H1 (cell line): ENCODE measurements at regions not wholly inside any gene's neighbourhood (a gene's known extent, or its start where the extent isn't known, plus 50 kb on each side); places are given as distances from the start of the nearest gene placed in this dataset.

ENCODE experiments used
- CTCF ChIA-PET: fragments of 300-600 bp; sonication (Branson Sonifier 250); formaldehyde crosslinking; loops from one replicate; lab custom pipeline; 2021; ENCODE audit not compliant: partially characterized antibody; lab: Charles Lee
- POLR2A ChIA-PET: fragments of 300-600 bp; sonication (Branson Sonifier 250); formaldehyde crosslinking; loops from one replicate; lab custom pipeline; 2021; ENCODE audit warnings: inconsistent platforms; ENCODE audit not compliant: partially characterized antibody; lab: Charles Lee
- DNase-seq, 2 experiments: peaks; one replicate each; pipeline versions ENCODE4 v3.0.0 to v3.0.0-alpha.2; 2010 to 2022; ENCODE audit warnings: low spot score in 2 of 2, low read depth in 1 of 2, mixed read lengths in 1 of 2
- FAIRE-seq: peaks from 2 replicates; lab custom pipeline; 2011; peaks lifted over from hg19 to GRCh38; lab: Jason Lieb, UNC
- H2AFZ ChIP-seq: 2 replicates; pipeline ENCODE4 v1.8.1; 2012; ENCODE audit warnings: low read length, inconsistent platforms
- H2AK5ac ChIP-seq: 2 replicates; pipeline ENCODE4 v1.6.1; 2013; ENCODE audit warnings: low read depth, low read length
- H2BK120ac ChIP-seq: replicated peaks from 2 replicates; pipeline ENCODE3; 2013; ENCODE audit warnings: low read depth, low read length, inconsistent platforms
- H2BK12ac ChIP-seq: 2 replicates; pipeline ENCODE4 v1.6.1; 2013; ENCODE audit warnings: low read depth, low read length
- H2BK15ac ChIP-seq: 2 replicates; pipeline ENCODE4 v1.6.1; 2013; ENCODE audit warnings: low read length
- H2BK20ac ChIP-seq: 2 replicates; pipeline ENCODE4 v1.6.1; 2013; ENCODE audit warnings: low read length
- H2BK5ac ChIP-seq: 2 replicates; pipeline ENCODE4 v1.6.1; 2013; ENCODE audit warnings: low read depth, low read length
- H3K14ac ChIP-seq: 2 replicates; pipeline ENCODE4 v1.6.1; 2013; ENCODE audit warnings: inconsistent platforms; ENCODE audit not compliant: insufficient read length
- H3K18ac ChIP-seq: 2 replicates; pipeline ENCODE4 v1.6.1; 2013; ENCODE audit warnings: low read length; ENCODE audit errors: extremely low read depth
- H3K23ac ChIP-seq: 2 replicates; pipeline ENCODE4 v1.6.1; 2013; ENCODE audit warnings: inconsistent platforms; ENCODE audit not compliant: insufficient read length
- H3K23me2 ChIP-seq: 2 replicates; pipeline ENCODE4 v1.6.1; 2013; ENCODE audit warnings: low read depth, low read length
- H3K27ac ChIP-seq: 2 replicates; pipeline ENCODE4 v1.6.1; 2011; ENCODE audit warnings: low read depth, low read length, inconsistent platforms
- H3K27me3 ChIP-seq, 4 experiments: replicated peaks in 1 of 4; 1 replicate in 1 of 4; 2 replicates in 3 of 4; pipeline versions ENCODE4 v1.6.1 to v1.8.1; 2011 to 2013; ENCODE audit warnings: low read length in 3 of 4, mild to moderate bottlenecking in 3 of 4, inconsistent platforms in 2 of 4, mixed read lengths in 2 of 4, moderate library complexity in 1 of 4; ENCODE audit not compliant: control insufficient read depth in 3 of 4, insufficient read depth in 3 of 4; ENCODE audit errors: extremely low read depth in 1 of 4
- H3K36me3 ChIP-seq, 4 experiments: 2 replicates each; pipeline versions ENCODE4 v1.6.1 to v1.8.1; 2011 to 2013; ENCODE audit warnings: mild to moderate bottlenecking in 4 of 4, low read length in 3 of 4, moderate library complexity in 2 of 4, control low read depth in 1 of 4, inconsistent platforms in 1 of 4; ENCODE audit not compliant: insufficient read depth in 4 of 4, control insufficient read depth in 2 of 4
- H3K4ac ChIP-seq: replicated peaks from 2 replicates; pipeline ENCODE3; 2013; ENCODE audit warnings: low read length, low read depth, mixed read lengths, inconsistent platforms; ENCODE audit not compliant: insufficient read length
- H3K4me1 ChIP-seq, 4 experiments: replicated peaks in 1 of 4; 1 replicate in 1 of 4; 2 replicates in 3 of 4; pipeline versions ENCODE4 v1.6.1 to v1.8.1; 2011 to 2013; ENCODE audit warnings: low read length in 3 of 4, inconsistent platforms in 2 of 4, mixed read lengths in 1 of 4; ENCODE audit not compliant: insufficient read depth in 4 of 4, control insufficient read depth in 3 of 4
- H3K4me2 ChIP-seq, 2 experiments: 2 replicates each; pipeline versions ENCODE4 v1.6.1 to v1.8.1; 2011 to 2013; ENCODE audit warnings: low read depth in 2 of 2, low read length in 2 of 2, control low read depth in 1 of 2, inconsistent platforms in 1 of 2, mild to moderate bottlenecking in 1 of 2; ENCODE audit not compliant: insufficient read depth in 1 of 2
- H3K4me3 ChIP-seq, 4 experiments: fragments of 200-600, 300-600 bp in 1 of 4; sonication (generic), shearing (Covaris generic), sonication (Bioruptor Twin) in 1 of 4; 2 replicates each; pipeline versions ENCODE4 v1.5.1 to v1.8.1; 2011 to 2016; ENCODE audit warnings: low read length in 4 of 4, low read depth in 3 of 4, control low read depth in 2 of 4, inconsistent platforms in 2 of 4, mild to moderate bottlenecking in 2 of 4, mixed read lengths in 1 of 4, moderate library complexity in 1 of 4; ENCODE audit not compliant: insufficient read depth in 2 of 4; ENCODE audit errors: extremely low read depth in 1 of 4
- H3K56ac ChIP-seq: replicated peaks from 2 replicates; pipeline ENCODE3; 2013; ENCODE audit warnings: low read depth, mild to moderate bottlenecking, mixed read lengths, low read length, inconsistent platforms; ENCODE audit not compliant: insufficient read length
- H3K79me1 ChIP-seq: 2 replicates; pipeline ENCODE4 v1.6.1; 2013; ENCODE audit warnings: low read depth, low read length, control low read depth
- H3K79me2 ChIP-seq, 2 experiments: 2 replicates each; pipeline versions ENCODE4 v1.6.1 to v1.8.1; 2012 to 2013; ENCODE audit warnings: low read length in 2 of 2, mild to moderate bottlenecking in 2 of 2, inconsistent platforms in 1 of 2; ENCODE audit not compliant: insufficient read depth in 2 of 2, control insufficient read depth in 1 of 2
- H3K9ac ChIP-seq, 4 experiments: replicated peaks in 1 of 4; 1 replicate in 1 of 4; 2 replicates in 3 of 4; pipeline versions ENCODE4 v1.6.1 to v1.8.1; 2011 to 2013; ENCODE audit warnings: low read depth in 3 of 4, low read length in 3 of 4, control low read depth in 2 of 4, mild to moderate bottlenecking in 2 of 4, moderate library complexity in 2 of 4, inconsistent platforms in 1 of 4; ENCODE audit errors: extremely low read depth in 1 of 4
- H3K9me3 ChIP-seq, 2 experiments: 2 replicates each; pipeline versions ENCODE4 v1.6.1 to v1.8.1; 2012 to 2013; ENCODE audit warnings: mild to moderate bottlenecking in 2 of 2, moderate library complexity in 2 of 2, control low read depth in 1 of 2, inconsistent platforms in 1 of 2, low read depth in 1 of 2, low read length in 1 of 2, mixed read lengths in 1 of 2; ENCODE audit not compliant: insufficient read depth in 2 of 2
- H4K20me1 ChIP-seq, 2 experiments: replicated peaks in 1 of 2; 2 replicates each; pipeline versions ENCODE3 to v1.8.1; 2011 to 2013; ENCODE audit warnings: inconsistent platforms in 2 of 2, low read length in 2 of 2, mild to moderate bottlenecking in 1 of 2; ENCODE audit not compliant: insufficient read depth in 2 of 2, control insufficient read depth in 1 of 2
- H4K5ac ChIP-seq: 2 replicates; pipeline ENCODE4 v1.6.1; 2013; ENCODE audit warnings: low read length, low read depth, mixed read lengths, inconsistent platforms; ENCODE audit not compliant: insufficient read length
- H4K8ac ChIP-seq: 2 replicates; pipeline ENCODE4 v1.8.0; 2013; ENCODE audit warnings: mild to moderate bottlenecking, moderate library complexity, low read length, inconsistent platforms; ENCODE audit not compliant: insufficient read depth; ENCODE audit errors: extremely low read depth
- H4K91ac ChIP-seq: replicated peaks from 2 replicates; pipeline ENCODE3; 2013; ENCODE audit warnings: low read length, mixed read lengths, inconsistent platforms; ENCODE audit not compliant: insufficient read length
- BACH1 ChIP-seq: IDR thresholded peaks from 2 replicates; pipeline ENCODE4 v1.6.1; 2012; ENCODE audit warnings: low read length, improper control_type of control experiment
- CHD2 ChIP-seq: IDR thresholded peaks from 2 replicates; pipeline ENCODE4 v1.6.1; 2012; ENCODE audit warnings: low read length, improper control_type of control experiment
- CTCF ChIP-seq, 3 experiments: IDR thresholded peaks; 1 replicate in 2 of 3; 2 replicates in 1 of 3; pipeline versions ENCODE4 v1.5.1 to v1.6.1; 2011; ENCODE audit warnings: low read length in 3 of 3, mild to moderate bottlenecking in 3 of 3, inconsistent platforms in 2 of 3, low read depth in 1 of 3, moderate library complexity in 1 of 3; ENCODE audit not compliant: insufficient read depth in 1 of 3; ENCODE audit errors: control extremely low read depth in 1 of 3
- E2F6 ChIP-seq: IDR thresholded peaks from 2 replicates; pipeline ENCODE4 v1.6.1; 2012; ENCODE audit warnings: inconsistent platforms
- SIN3A ChIP-seq, 2 experiments: IDR thresholded peaks in 1 of 2; conservative IDR thresholded peaks in 1 of 2; 2 replicates each; pipeline ENCODE4 v1.6.1; 2011 to 2012; ENCODE audit warnings: low read length in 2 of 2, improper control_type of control experiment in 1 of 2, low read depth in 1 of 2, mild to moderate bottlenecking in 1 of 2
- WGBS, 2 experiments: shearing (Covaris generic) in 1 of 2; methylation state at CpG; one replicate each; pipeline versions ENCODE4 v1.1.6 to v1.1.7; 2013 to 2015; ENCODE audit warnings: low lambda C conversion rate in 2 of 2, mixed read lengths in 2 of 2, inconsistent platforms in 1 of 2, low coverage in 1 of 2, missing lambda C conversion rate in 1 of 2; ENCODE audit not compliant: insufficient replicate concordance in 2 of 2, insufficient coverage in 1 of 2, insufficient read length in 1 of 2; ENCODE audit errors: extremely low coverage in 1 of 2, missing lambda C conversion rate in 1 of 2; 5-methylcytosine and 5-hydroxymethylcytosine counted together

GRCh38 chr6:14837435-14837834 lies 408.4 kb upstream of the JARID2 start:
- Histone ChIP-seq H3K36me3 (no peaks in the 10 kb centered on the region), H3K23ac (no peak overlapping the region), H3K4me3 (no peak overlapping the region), H2BK20ac (no peak overlapping the region), H3K9me3 (no peaks in the 10 kb centered on the region), H3K18ac (no peak overlapping the region), H3K27me3 (no peaks in the 10 kb centered on the region), H4K20me1 (no peaks in the 10 kb centered on the region), H3K23me2 (no peaks in the 10 kb centered on the region), H3K79me1 (no peaks in the 10 kb centered on the region), H3K56ac (no peak overlapping the region), H2BK12ac (no peak overlapping the region), H3K14ac (no peak overlapping the region), H2BK120ac (no peak overlapping the region), H3K79me2 (no peaks in the 10 kb centered on the region), H2BK15ac (no peak overlapping the region), H2AK5ac (no peak overlapping the region), H3K27ac (no peak overlapping the region), H4K8ac (no peak overlapping the region), H3K4me1 (no peaks in the 10 kb centered on the region), H3K4ac (no peak overlapping the region), H4K5ac (no peak overlapping the region), H3K4me2 (no peak overlapping the region), H2AFZ (no peak overlapping the region), H4K91ac (no peak overlapping the region), H3K9ac (no peak overlapping the region), H2BK5ac (no peak overlapping the region)
- ChIA-PET CTCF (interaction anchor here (0.5 kb wide), 1 partner anchor 445 kb away, joined by 3 read pairs; no protein-coding TSS in a partner anchor), POLR2A (interaction anchor here (2.1 kb wide), 1 partner anchor 11 kb away, joined by 6 read pairs; no protein-coding TSS in a partner anchor)
- no peak for TF ChIP-seq SIN3A (conservative IDR thresholded peaks at IDR 0.05 in 1 of 2, IDR thresholded peaks at IDR 0.05 in 1 of 2; ENCODE audit: low read depth in 1 of 2, low read length in 2 of 2)
- TF ChIP-seq BACH1, result no peak
- no peak for TF ChIP-seq E2F6
- no peak for TF ChIP-seq CTCF (IDR thresholded peaks at IDR 0.05; ENCODE audit: control extremely low read depth in 1 of 3, insufficient read depth in 1 of 3, low read depth in 1 of 3, low read length in 3 of 3)
- TF ChIP-seq CHD2, result no peak
- FAIRE-seq (no peak), DNase-seq (no peak)
- 78% methylated on average over 3 of the region's 3 CpGs; no CpG with 5 or more reads in 1 of the 2 experiments for WGBS, 2 experiments
